ENCODE measurements at regions not wholly inside any gene's neighbourhood (a gene's known extent, or its start where the extent isn't known, plus 50 kb on each side); places are given as distances from the start of the nearest gene placed in this dataset.

- no peak for ATAC-seq
- Histone ChIP-seq H3K36me3 (ENCODE audit: control insufficient read depth, insufficient read depth, low read length) (no peaks in the 10 kb centered on the region), H3K4me1 (ENCODE audit: control insufficient read depth, insufficient read depth, low read length) (no peaks in the 10 kb centered on the region), H3K27me3 (ENCODE audit: control insufficient read depth, insufficient read depth, low read length) (peaks cover 34% of the 10 kb centered on the region), H3K27ac (ENCODE audit: low read length) (no peak overlapping the region), H3K9me3 (ENCODE audit: control insufficient read depth, insufficient read depth, low read depth, low read length) (no peaks in the 10 kb centered on the region), H3K4me3 (ENCODE audit: low read depth in 2 of 2, low read length in 2 of 2) (no peak overlapping the region)
- TF ChIP-seq SIN3A (IDR thresholded peaks at IDR 0.05; ENCODE audit: borderline replicate concordance, insufficient read depth, low read depth, low read length) (no peak), POLR2AphosphoS5 (IDR thresholded peaks at IDR 0.05; ENCODE audit: low read depth, low read length) (no peak), REST (IDR thresholded peaks at IDR 0.05; ENCODE audit: insufficient read depth in 1 of 2, low read depth in 2 of 2, low read length in 1 of 2) (no peak), TCF7L2 (IDR thresholded peaks at IDR 0.05; ENCODE audit: low read depth, low read length) (no peak)
- TF ChIP-seq, protein P1, sequence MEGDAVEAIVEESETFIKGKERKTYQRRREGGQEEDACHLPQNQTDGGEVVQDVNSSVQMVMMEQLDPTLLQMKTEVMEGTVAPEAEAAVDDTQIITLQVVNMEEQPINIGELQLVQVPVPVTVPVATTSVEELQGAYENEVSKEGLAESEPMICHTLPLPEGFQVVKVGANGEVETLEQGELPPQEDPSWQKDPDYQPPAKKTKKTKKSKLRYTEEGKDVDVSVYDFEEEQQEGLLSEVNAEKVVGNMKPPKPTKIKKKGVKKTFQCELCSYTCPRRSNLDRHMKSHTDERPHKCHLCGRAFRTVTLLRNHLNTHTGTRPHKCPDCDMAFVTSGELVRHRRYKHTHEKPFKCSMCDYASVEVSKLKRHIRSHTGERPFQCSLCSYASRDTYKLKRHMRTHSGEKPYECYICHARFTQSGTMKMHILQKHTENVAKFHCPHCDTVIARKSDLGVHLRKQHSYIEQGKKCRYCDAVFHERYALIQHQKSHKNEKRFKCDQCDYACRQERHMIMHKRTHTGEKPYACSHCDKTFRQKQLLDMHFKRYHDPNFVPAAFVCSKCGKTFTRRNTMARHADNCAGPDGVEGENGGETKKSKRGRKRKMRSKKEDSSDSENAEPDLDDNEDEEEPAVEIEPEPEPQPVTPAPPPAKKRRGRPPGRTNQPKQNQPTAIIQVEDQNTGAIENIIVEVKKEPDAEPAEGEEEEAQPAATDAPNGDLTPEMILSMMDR (IDR thresholded peaks at IDR 0.05), result no peak
- DNase-seq (ENCODE audit: low read depth, low spot score), result no peak
- in situ Hi-C loops (cut with HindIII; ENCODE audit: low pct_unique_long_range_greater_than_20kb, low sequenced_read_pairs) (no loop called here), intact Hi-C loops (cut with micrococcal nuclease; ENCODE audit: unreplicated experiment) (no loop called here)
- ChIA-PET POLR2A (no interaction called here), CTCF (no interaction called here)
- no TSS peak for BruUV-seq (replicated peaks)
Observed at GRCh38 chr11:116263019-116263418, 509.8 kb downstream of the BUD13 start.

DNA sequence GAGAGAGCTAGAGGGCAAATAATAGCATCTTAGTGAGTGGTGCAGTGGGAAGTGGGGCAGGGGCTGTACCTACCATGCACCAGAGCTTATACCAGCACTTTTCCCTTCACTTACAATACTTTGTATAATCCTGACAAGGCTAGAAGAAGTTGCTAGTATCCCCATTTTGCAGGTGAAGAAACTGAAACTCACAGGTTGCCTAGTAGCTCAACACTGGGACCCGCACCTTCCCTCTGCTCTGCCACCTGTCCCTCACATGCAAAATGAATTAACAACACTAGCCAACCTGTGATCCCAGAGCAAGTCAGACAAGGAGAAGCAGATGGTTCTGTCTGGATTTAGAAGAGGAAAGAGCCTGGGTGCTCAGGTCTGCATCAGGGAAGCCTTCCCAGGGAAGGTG lies 510.4 kb downstream of the BUD13 start:
- CTCF ChIA-PET, result no interaction called here
- no peak for ATAC-seq

More for the DNA sequence above, 510.4 kb downstream of the BUD13 start:
- no peaks in the 10 kb centered on the region for H3K9me3 ChIP-seq (ENCODE audit: control insufficient read depth, insufficient read depth, low read depth, low read length)
- no peaks in the 10 kb centered on the region for H3K36me3 ChIP-seq (ENCODE audit: control insufficient read depth, insufficient read depth, low read length)
- POLR2A ChIA-PET, result no interaction called here
- intact Hi-C loops (cut with micrococcal nuclease; ENCODE audit: unreplicated experiment), result no loop called here
- no peak overlapping the region for H3K27ac ChIP-seq (ENCODE audit: low read length)
- TF ChIP-seq TCF7L2 (IDR thresholded peaks at IDR 0.05; ENCODE audit: low read depth, low read length) (no peak), SIN3A (IDR thresholded peaks at IDR 0.05; ENCODE audit: borderline replicate concordance, insufficient read depth, low read depth, low read length) (no peak), REST (IDR thresholded peaks at IDR 0.05; ENCODE audit: insufficient read depth in 1 of 2, low read depth in 2 of 2, low read length in 1 of 2) (no peak), POLR2AphosphoS5 (IDR thresholded peaks at IDR 0.05; ENCODE audit: low read depth, low read length) (no peak)
- TF ChIP-seq, protein P1 (IDR thresholded peaks at IDR 0.05), result no peak
- H3K4me1 ChIP-seq (ENCODE audit: control insufficient read depth, insufficient read depth, low read length), result no peaks in the 10 kb centered on the region
- H3K4me3 ChIP-seq (ENCODE audit: low read depth in 2 of 2, low read length in 2 of 2), result no peak overlapping the region
- in situ Hi-C loops (cut with HindIII; ENCODE audit: low pct_unique_long_range_greater_than_20kb, low sequenced_read_pairs), result no loop called here
- BruUV-seq (replicated peaks), result no TSS peak
- no peak for DNase-seq (ENCODE audit: low read depth, low spot score)
- H3K27me3 ChIP-seq (ENCODE audit: control insufficient read depth, insufficient read depth, low read length), result peaks cover 40% of the 10 kb centered on the region
